IMR-90 (cell line): ENCODE measurements at regions not wholly inside any gene's neighbourhood (a gene's known extent, or its start where the extent isn't known, plus 50 kb on each side); places are given as distances from the start of the nearest gene placed in this dataset.

Source experiments
- ATAC-seq: fragments of 200-7000 bp; cut with Tn5 transposase; 2 replicates; pipeline ENCODE4 v1.9.1; 2020; ENCODE audit warnings: low read depth, mild to moderate bottlenecking, moderate library complexity
- BruUV-seq: library from RNA; stranded (reverse); fragments of 400-500 nt; replicated peaks from 2 replicates; lab custom pipeline; 2021; lab: Mats Ljungman, UMichigan
- CTCF ChIA-PET: fragments of 300-600 bp; formaldehyde crosslinking; extraction: SDS; loops from one replicate; lab custom pipeline; 2021; ENCODE audit warnings: antibody characterized with exemption; lab: Yijun Ruan, JAX
- POLR2A ChIA-PET: fragments of 300-600 bp; sonication (Branson Sonifier 250); formaldehyde crosslinking; loops from one replicate; lab custom pipeline; 2022; ENCODE audit warnings: antibody characterized with exemption; ENCODE audit not compliant: unreplicated experiment; lab: Charles Lee
- DNase-seq: peaks from one replicate; pipeline ENCODE4 v3.0.0; 2013
- H2AFZ ChIP-seq: replicated peaks from 2 replicates; pipeline ENCODE3; 2013; ENCODE audit warnings: low read length, mild to moderate bottlenecking; ENCODE audit not compliant: poor library complexity
- H2AK5ac ChIP-seq: 2 replicates; pipeline ENCODE4 v1.6.1; 2013; ENCODE audit warnings: low read depth, low read length, inconsistent platforms
- H2AK9ac ChIP-seq: replicated peaks from 2 replicates; pipeline ENCODE3; 2013; ENCODE audit warnings: mild to moderate bottlenecking, low read depth, low read length, moderate library complexity; ENCODE audit not compliant: poor library complexity
- H2BK120ac ChIP-seq: 2 replicates; pipeline ENCODE4 v1.6.1; 2013; ENCODE audit warnings: low read depth, low read length, inconsistent platforms
- H2BK15ac ChIP-seq: 3 replicates; pipeline ENCODE4 v1.6.1; 2013; ENCODE audit warnings: low read depth, low read length, inconsistent platforms
- H2BK20ac ChIP-seq: 2 replicates; pipeline ENCODE4 v1.6.1; 2013; ENCODE audit warnings: low read depth, mild to moderate bottlenecking, inconsistent platforms, low read length, moderate library complexity
- H2BK5ac ChIP-seq: 2 replicates; pipeline ENCODE4 v1.6.1; 2013; ENCODE audit warnings: mild to moderate bottlenecking, low read depth, low read length, inconsistent platforms; ENCODE audit not compliant: poor library complexity, severe bottlenecking
- H3K14ac ChIP-seq: replicated peaks from 2 replicates; pipeline ENCODE4 v1.6.1; 2013; ENCODE audit warnings: low read depth, low read length, inconsistent platforms
- H3K18ac ChIP-seq: 2 replicates; pipeline ENCODE4 v1.6.1; 2013; ENCODE audit warnings: low read depth, low read length, control low read depth
- H3K23ac ChIP-seq: 2 replicates; pipeline ENCODE4 v1.6.1; 2013; ENCODE audit warnings: low read depth, low read length, inconsistent platforms
- H3K27ac ChIP-seq: 2 replicates; pipeline ENCODE4 v1.5.1; 2013; ENCODE audit warnings: mild to moderate bottlenecking, control low read depth, low read length; ENCODE audit not compliant: insufficient read depth
- H3K27me3 ChIP-seq: 2 replicates; pipeline ENCODE4 v1.6.1; 2013; ENCODE audit warnings: low read length; ENCODE audit not compliant: control insufficient read depth, insufficient read depth
- H3K36me3 ChIP-seq: 2 replicates; pipeline ENCODE4 v1.6.1; 2013; ENCODE audit warnings: low read length, mixed read lengths; ENCODE audit not compliant: control insufficient read depth, insufficient read depth
- H3K4ac ChIP-seq: 2 replicates; pipeline ENCODE4 v1.6.1; 2013; ENCODE audit warnings: low read depth, low read length, inconsistent platforms
- H3K4me1 ChIP-seq: 2 replicates; pipeline ENCODE4 v1.6.1; 2013; ENCODE audit warnings: low read length, mixed read lengths; ENCODE audit not compliant: control insufficient read depth, insufficient read depth
- H3K4me2 ChIP-seq: 2 replicates; pipeline ENCODE4 v1.6.1; 2013; ENCODE audit warnings: low read depth, mild to moderate bottlenecking, control low read depth, low read length, moderate library complexity
- H3K4me3 ChIP-seq: 2 replicates; pipeline ENCODE4 v1.5.1; 2013; ENCODE audit warnings: low read depth, mild to moderate bottlenecking, control low read depth, low read length, moderate library complexity; ENCODE audit not compliant: insufficient read depth
- H3K56ac ChIP-seq: 2 replicates; pipeline ENCODE4 v1.6.1; 2013; ENCODE audit warnings: low read length, inconsistent platforms; ENCODE audit not compliant: insufficient read depth; ENCODE audit errors: extremely low read depth
- H3K79me1 ChIP-seq, 2 experiments: 2 replicates each; pipeline ENCODE4 v1.6.1; 2013; ENCODE audit warnings: low read length in 2 of 2, inconsistent platforms in 1 of 2, low read depth in 1 of 2
- H3K9ac ChIP-seq: 2 replicates; pipeline ENCODE4 v1.6.1; 2013; ENCODE audit warnings: low read depth, low read length, control low read depth
- H3K9me1 ChIP-seq: 2 replicates; pipeline ENCODE4 v1.6.1; 2013; ENCODE audit warnings: low read length, inconsistent platforms; ENCODE audit not compliant: insufficient read depth
- H3K9me3 ChIP-seq: 2 replicates; pipeline ENCODE4 v1.6.1; 2013; ENCODE audit warnings: low read length; ENCODE audit not compliant: control insufficient read depth, insufficient read depth
- H4K20me1 ChIP-seq: 2 replicates; pipeline ENCODE4 v1.6.1; 2013; ENCODE audit warnings: low read length, inconsistent platforms; ENCODE audit not compliant: insufficient read depth
- H4K5ac ChIP-seq: 2 replicates; pipeline ENCODE4 v1.6.1; 2013; ENCODE audit warnings: mild to moderate bottlenecking, low read depth, low read length, control low read depth
- H4K8ac ChIP-seq, 2 experiments: 2 replicates each; pipeline ENCODE4 v1.6.1; 2013; ENCODE audit warnings: low read depth in 2 of 2, low read length in 2 of 2, control low read depth in 1 of 2, inconsistent platforms in 1 of 2
- H4K91ac ChIP-seq: 2 replicates; pipeline ENCODE4 v1.6.1; 2013; ENCODE audit warnings: low read depth, low read length, inconsistent platforms; ENCODE audit not compliant: insufficient read depth
- SMC3 ChIP-seq: fragments of 150-350 bp; IDR thresholded peaks from 2 replicates; pipeline ENCODE4 v1.6.1; 2016; ENCODE audit warnings: low read depth, mild to moderate bottlenecking, antibody characterized with exemption, low read length, moderate library complexity
- WGBS, 2 experiments: methylation state at CpG; one replicate each; pipeline versions ENCODE4 v1.1.5 to v1.1.7; 2013; ENCODE audit warnings: missing lambda C conversion rate in 2 of 2; ENCODE audit not compliant: insufficient read length in 1 of 2; ENCODE audit errors: extremely low coverage in 2 of 2; 5-methylcytosine and 5-hydroxymethylcytosine counted together
- dilution Hi-C: fragments of 300-500 bp; cut with HindIII; formaldehyde crosslinking; loops from one replicate; pipeline ENCODE4 v1.14.3; 2018; ENCODE audit warnings: low sequenced_read_pairs; ENCODE audit not compliant: unreplicated experiment
- in situ Hi-C: fragments of 300-500 bp; cut with MboI; formaldehyde crosslinking; loops from 3 replicates; pipeline ENCODE4 v1.14.3; 2019; ENCODE audit warnings: low sequenced_read_pairs, inconsistent platforms, mixed read lengths
- intact Hi-C: fragments of 100-400 bp; cut with micrococcal nuclease; formaldehyde crosslinking; loops from 2 replicates; pipeline ENCODE4 v1.10.0; 2022
- TF ChIP-seq, protein P1 (sequence below): fragments of 150-350 bp; IDR thresholded peaks from 2 replicates; pipeline ENCODE4 v1.6.1; 2016; ENCODE audit warnings: low read depth, mild to moderate bottlenecking, low read length, moderate library complexity, borderline replicate concordance

DNA sequence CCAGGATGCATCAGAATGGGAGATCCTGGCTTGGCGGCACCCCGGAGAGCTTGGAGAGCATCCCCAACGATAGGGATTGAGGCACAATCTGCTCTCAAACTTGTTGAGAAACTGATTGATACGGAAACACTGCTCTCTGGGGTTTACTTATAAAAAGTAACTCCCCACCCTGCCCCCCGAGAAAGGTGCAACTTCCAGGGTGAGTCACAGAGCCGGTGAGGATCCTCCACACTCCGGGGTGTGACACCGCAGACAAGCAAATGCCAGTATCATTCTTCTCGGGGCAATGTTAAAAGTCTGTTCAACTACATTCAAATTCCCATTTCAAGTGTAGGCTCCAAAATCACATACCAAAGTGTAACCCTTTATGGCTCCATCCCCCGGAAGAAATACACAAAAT lies 84.4 kb upstream of the MLN start:
- Histone ChIP-seq H3K14ac (no peak overlapping the region), H2AK5ac (no peak overlapping the region), H3K79me1 (no peaks in the 10 kb centered on the region), H3K4me3 (no peak overlapping the region), H2AK9ac (no peak overlapping the region), H3K36me3 (no peaks in the 10 kb centered on the region), H3K4ac (no peak overlapping the region), H3K56ac (no peak overlapping the region), H3K27ac (no peak overlapping the region), H2BK5ac (no peak overlapping the region), H2BK120ac (no peak overlapping the region), H4K91ac (no peak overlapping the region), H3K4me2 (no peak overlapping the region), H3K9me3 (peaks cover 3% of the 10 kb centered on the region; the same call in 1 of the 2 replicates), H4K20me1 (no peaks in the 10 kb centered on the region), H3K18ac (no peak overlapping the region), H3K9ac (no peak overlapping the region), H3K9me1 (no peaks in the 10 kb centered on the region), H4K8ac (no peak overlapping the region), H4K5ac (no peak overlapping the region), H3K23ac (no peak overlapping the region), H2AFZ (no peak overlapping the region), H3K27me3 (peaks cover 35% of the 10 kb centered on the region), H2BK15ac (no peak overlapping the region), H2BK20ac (no peak overlapping the region), H3K4me1 (peaks cover 5% of the 10 kb centered on the region)
- ATAC-seq (no peak), DNase-seq (no peak)
- WGBS, 2 experiments, result 79% methylated on average over 8 of the region's 10 CpGs; no CpG with 5 or more reads in 1 of the 2 experiments
- BruUV-seq, result no TSS peak
- ChIA-PET POLR2A (no interaction called here), CTCF (no interaction called here)
- dilution Hi-C loops (no loop called here), in situ Hi-C loops (no loop called here), intact Hi-C loops (no loop called here)
- TF ChIP-seq SMC3, result no peak
- TF ChIP-seq, protein P1, sequence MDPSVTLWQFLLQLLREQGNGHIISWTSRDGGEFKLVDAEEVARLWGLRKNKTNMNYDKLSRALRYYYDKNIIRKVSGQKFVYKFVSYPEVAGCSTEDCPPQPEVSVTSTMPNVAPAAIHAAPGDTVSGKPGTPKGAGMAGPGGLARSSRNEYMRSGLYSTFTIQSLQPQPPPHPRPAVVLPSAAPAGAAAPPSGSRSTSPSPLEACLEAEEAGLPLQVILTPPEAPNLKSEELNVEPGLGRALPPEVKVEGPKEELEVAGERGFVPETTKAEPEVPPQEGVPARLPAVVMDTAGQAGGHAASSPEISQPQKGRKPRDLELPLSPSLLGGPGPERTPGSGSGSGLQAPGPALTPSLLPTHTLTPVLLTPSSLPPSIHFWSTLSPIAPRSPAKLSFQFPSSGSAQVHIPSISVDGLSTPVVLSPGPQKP, result no peak
